HG02642 (cell line): ENCODE measurements at regions not wholly inside any gene's neighbourhood (a gene's known extent, or its start where the extent isn't known, plus 50 kb on each side); places are given as distances from the start of the nearest gene placed in this dataset.
"Not testable (repeated sequence)": the region's sequence is repeated elsewhere in the genome, so short reads cannot be mapped to it uniquely, and the experiment has no call there.

Experiments
- ATAC-seq: cut with Tn5 transposase; IDR thresholded peaks from one replicate; pipeline ENCODE4 v1.9.1; 2021; ENCODE audit warnings: mild to moderate bottlenecking; ENCODE audit not compliant: unreplicated experiment, poor library complexity

- no peak for ATAC-seq
Measured at GRCh38 chr11:98027652-98028051, 993.1 kb upstream of the CNTN5 start.

- ATAC-seq = no peak
Measured at GRCh38 chr11:98029832-98030231, 990.9 kb upstream of the CNTN5 start.

GRCh38 chr11:98036810-98037209 lies 983.9 kb upstream of the CNTN5 start:
- ATAC-seq = no peak

GRCh38 chr11:98040061-98040808 lies 980.5 kb upstream of the CNTN5 start:
- ATAC-seq = no peak

- ATAC-seq = no peak
Measured at GRCh38 chr11:98047647-98048046, 973.1 kb upstream of the CNTN5 start.

- no peak for ATAC-seq
Measured at GRCh38 chr11:98053851-98054250, 966.9 kb upstream of the CNTN5 start.

GRCh38 chr11:98056945-98057344 lies 963.8 kb upstream of the CNTN5 start:
- no peak for ATAC-seq

- ATAC-seq = no peak
Measured at GRCh38 chr11:98059488-98059887, 961.3 kb upstream of the CNTN5 start.

- ATAC-seq = no peak
Measured at GRCh38 chr11:98060759-98061158, 960.0 kb upstream of the CNTN5 start.

- ATAC-seq = no peak
Measured at GRCh38 chr11:98061858-98062257, 958.9 kb upstream of the CNTN5 start.

- ATAC-seq = no peak
Measured at GRCh38 chr11:98062714-98063113, 958.0 kb upstream of the CNTN5 start.

GRCh38 chr11:98068251-98068650 lies 952.5 kb upstream of the CNTN5 start:
- no peak for ATAC-seq

GRCh38 chr11:98069147-98069546 lies 951.6 kb upstream of the CNTN5 start:
- ATAC-seq = not testable (repeated sequence)

- no peak for ATAC-seq
Measured at GRCh38 chr11:98069861-98070260, 950.9 kb upstream of the CNTN5 start.

GRCh38 chr11:98090861-98091505 lies 929.8 kb upstream of the CNTN5 start:
- ATAC-seq = no peak

GRCh38 chr11:98099371-98099770 lies 921.4 kb upstream of the CNTN5 start:
- no peak for ATAC-seq

- ATAC-seq = no peak
Measured at GRCh38 chr11:98100689-98101088, 920.1 kb upstream of the CNTN5 start.

GRCh38 chr11:98101329-98101728 lies 919.4 kb upstream of the CNTN5 start:
- ATAC-seq = no peak

- ATAC-seq = no peak
Measured at GRCh38 chr11:98104249-98104648, 916.5 kb upstream of the CNTN5 start.

GRCh38 chr11:98107736-98108135 lies 913.0 kb upstream of the CNTN5 start:
- no peak for ATAC-seq

- ATAC-seq = no peak
Measured at GRCh38 chr11:98110030-98110429, 910.7 kb upstream of the CNTN5 start.

GRCh38 chr11:98115873-98116272 lies 904.9 kb upstream of the CNTN5 start:
- no peak for ATAC-seq
